Lung (tissue), 11 donors: ENCODE measurements at regions not wholly inside any gene's neighbourhood (a gene's known extent, or its start where the extent isn't known, plus 50 kb on each side); places are given as distances from the start of the nearest gene placed in this dataset.

ENCODE experiments used
- ATAC-seq: fragments of 200-7000 bp; cut with Tn5 transposase; one replicate; pipeline ENCODE4 v1.9.1; 2020; ENCODE audit warnings: moderate number of reproducible peaks; ENCODE audit not compliant: insufficient read depth, low FRiP score
- DNase-seq, 3 donors: peaks; one replicate each; pipeline ENCODE4 v3.0.0-alpha.2; 2013 to 2017
- H3K27ac ChIP-seq, 2 donors: one replicate each; pipeline ENCODE4 v1.5.1; 2013; ENCODE audit warnings: mild to moderate bottlenecking in 2 of 2, moderate library complexity in 2 of 2, control low read depth in 1 of 2, inconsistent platforms in 1 of 2, low read depth in 1 of 2, low read length in 1 of 2
- H3K27me3 ChIP-seq, 3 donors: one replicate each; pipeline ENCODE4 v1.5.1; 2013; ENCODE audit warnings: low read length in 2 of 3; ENCODE audit not compliant: control insufficient read depth in 3 of 3, insufficient read depth in 3 of 3
- H3K36me3 ChIP-seq, 4 donors: one replicate each; pipeline ENCODE4 v1.5.1; 2013; ENCODE audit warnings: low read length in 4 of 4, mild to moderate bottlenecking in 1 of 4, moderate library complexity in 1 of 4; ENCODE audit not compliant: control insufficient read depth in 4 of 4, insufficient read depth in 4 of 4
- H3K4me1 ChIP-seq, 5 donors: one replicate each; pipeline ENCODE4 v1.5.1; 2013; ENCODE audit warnings: low read length in 5 of 5, mild to moderate bottlenecking in 2 of 5, moderate library complexity in 1 of 5; ENCODE audit not compliant: control insufficient read depth in 5 of 5, insufficient read depth in 5 of 5
- H3K4me3 ChIP-seq: one replicate; pipeline ENCODE4 v1.5.1; 2013; ENCODE audit warnings: mild to moderate bottlenecking, control low read depth, moderate library complexity
- H3K9ac ChIP-seq, 2 donors: one replicate each; pipeline ENCODE4 v1.5.1; 2013; ENCODE audit warnings: low read length in 2 of 2, control low read depth in 1 of 2; ENCODE audit not compliant: insufficient read depth in 1 of 2
- H3K9me3 ChIP-seq, 4 donors: one replicate each; pipeline ENCODE4 v1.5.1; 2013; ENCODE audit warnings: low read length in 3 of 4, mild to moderate bottlenecking in 1 of 4, moderate library complexity in 1 of 4; ENCODE audit not compliant: control insufficient read depth in 4 of 4, insufficient read depth in 3 of 4
- WGBS, 2 donors: extraction: QIAGEN DNeasy Blood & Tissue Kit; methylation state at CpG; one replicate each; pipeline ENCODE4 v1.1.7; 2013; 5-methylcytosine and 5-hydroxymethylcytosine counted together
- TF ChIP-seq, protein P1 (sequence below): IDR thresholded peaks from 2 replicates; pipeline ENCODE4 v1.5.1; 2012; ENCODE audit warnings: mild to moderate bottlenecking; ENCODE audit errors: control extremely low read depth, extremely low read depth
- donor health status: control.
- donor health status: control.
- donor health status: Bipolar disorder and iron deficiency.
- donor health status: healthy.
- donor health status: DM: yes; HTN: yes; CAD: no.

DNA sequence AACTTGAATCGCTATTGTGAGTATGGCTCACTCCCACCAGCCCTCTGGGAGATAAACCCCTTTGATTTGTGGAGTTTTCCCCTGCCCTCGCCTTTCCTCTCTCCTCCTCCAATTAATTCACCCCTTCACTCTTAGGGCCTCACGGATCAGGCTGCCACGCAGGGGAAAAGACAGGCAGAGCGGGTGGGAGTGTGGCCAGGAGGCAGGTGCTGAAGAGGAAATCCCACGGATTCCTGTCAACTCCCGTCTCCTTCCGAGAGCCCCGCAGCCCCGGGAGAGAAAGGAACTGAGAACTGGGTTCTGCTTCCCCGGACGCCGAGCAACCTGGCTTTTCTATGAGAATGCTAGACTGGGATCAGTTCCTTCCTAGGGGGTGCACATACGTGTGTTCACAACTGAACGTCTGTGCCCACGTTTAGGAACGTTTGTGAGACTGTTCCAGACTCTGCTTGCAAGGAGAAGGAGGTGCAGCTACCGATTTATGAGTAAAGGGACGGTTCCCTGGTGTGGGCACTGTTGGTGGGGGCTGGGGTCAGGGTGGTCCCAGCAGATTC is 314.5 kb upstream of the TLE4 start:
- Histone ChIP-seq H3K9ac (peak overlapping the region in 1 of 2 donors; percentile 32), H3K9me3 (peaks cover 0 to 9% (median 0%) of the 10 kb centered on the region in 4 donors), H3K27me3 (peaks cover 9 to 18% (median 16%) of the 10 kb centered on the region in 3 donors), H3K36me3 (no peaks in the 10 kb centered on the region), H3K27ac (no peak overlapping the region), H3K4me1 (peaks cover 0 to 16% (median 4%) of the 10 kb centered on the region in 5 donors), H3K4me3 (no peak overlapping the region)
- 9 to 12% methylated on average over 19 of the region's 19 CpGs for WGBS, 2 donors
- TF ChIP-seq, protein P1, sequence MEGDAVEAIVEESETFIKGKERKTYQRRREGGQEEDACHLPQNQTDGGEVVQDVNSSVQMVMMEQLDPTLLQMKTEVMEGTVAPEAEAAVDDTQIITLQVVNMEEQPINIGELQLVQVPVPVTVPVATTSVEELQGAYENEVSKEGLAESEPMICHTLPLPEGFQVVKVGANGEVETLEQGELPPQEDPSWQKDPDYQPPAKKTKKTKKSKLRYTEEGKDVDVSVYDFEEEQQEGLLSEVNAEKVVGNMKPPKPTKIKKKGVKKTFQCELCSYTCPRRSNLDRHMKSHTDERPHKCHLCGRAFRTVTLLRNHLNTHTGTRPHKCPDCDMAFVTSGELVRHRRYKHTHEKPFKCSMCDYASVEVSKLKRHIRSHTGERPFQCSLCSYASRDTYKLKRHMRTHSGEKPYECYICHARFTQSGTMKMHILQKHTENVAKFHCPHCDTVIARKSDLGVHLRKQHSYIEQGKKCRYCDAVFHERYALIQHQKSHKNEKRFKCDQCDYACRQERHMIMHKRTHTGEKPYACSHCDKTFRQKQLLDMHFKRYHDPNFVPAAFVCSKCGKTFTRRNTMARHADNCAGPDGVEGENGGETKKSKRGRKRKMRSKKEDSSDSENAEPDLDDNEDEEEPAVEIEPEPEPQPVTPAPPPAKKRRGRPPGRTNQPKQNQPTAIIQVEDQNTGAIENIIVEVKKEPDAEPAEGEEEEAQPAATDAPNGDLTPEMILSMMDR, result no peak
- ATAC-seq (no peak), DNase-seq (peak; percentile 14 to 34 (median 22))

DNA sequence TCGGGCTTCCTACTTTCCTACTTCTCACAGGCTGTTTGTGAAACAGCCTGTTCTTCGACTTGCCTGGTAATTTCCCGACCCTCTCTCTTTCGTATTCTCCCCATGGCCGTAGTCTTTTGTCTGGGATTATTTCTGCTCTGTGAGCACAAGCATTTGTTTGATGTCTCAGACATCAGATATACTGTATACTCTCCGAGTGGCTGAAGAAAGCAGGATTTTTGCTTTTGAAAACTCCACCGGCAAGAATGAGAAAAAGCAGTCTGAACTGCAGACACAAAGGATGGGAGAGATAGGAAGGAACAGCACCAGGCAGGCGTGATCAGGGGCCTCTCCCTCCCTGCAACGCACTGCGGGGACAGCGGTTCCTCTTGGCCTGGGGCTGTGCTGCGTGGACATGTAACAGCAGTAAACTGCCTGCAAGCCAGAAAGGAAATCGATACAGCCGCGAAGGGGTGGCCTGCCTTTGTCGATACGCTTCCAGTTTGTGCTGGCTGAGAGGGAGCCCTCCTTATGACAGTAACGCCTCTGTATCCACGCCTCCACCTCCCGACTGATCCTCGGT is 313.9 kb upstream of the TLE4 start:
- no peak overlapping the region for H3K27ac ChIP-seq
- 52 to 65% methylated on average over 21 of the region's 21 CpGs for WGBS, 2 donors
- no peak overlapping the region for H3K4me3 ChIP-seq
- no peak overlapping the region for H3K9ac ChIP-seq
- H3K9me3 ChIP-seq, result peaks cover 0 to 9% (median 0%) of the 10 kb centered on the region in 4 donors
- peaks cover 0 to 16% (median 4%) of the 10 kb centered on the region in 5 donors for H3K4me1 ChIP-seq
- H3K27me3 ChIP-seq, result peaks cover 9 to 18% (median 16%) of the 10 kb centered on the region in 3 donors
- no peak for ATAC-seq
- DNase-seq, result peak in 1 of 3 donors; percentile 20
- H3K36me3 ChIP-seq, result no peaks in the 10 kb centered on the region
- TF ChIP-seq, protein P1, result no peak

DNA sequence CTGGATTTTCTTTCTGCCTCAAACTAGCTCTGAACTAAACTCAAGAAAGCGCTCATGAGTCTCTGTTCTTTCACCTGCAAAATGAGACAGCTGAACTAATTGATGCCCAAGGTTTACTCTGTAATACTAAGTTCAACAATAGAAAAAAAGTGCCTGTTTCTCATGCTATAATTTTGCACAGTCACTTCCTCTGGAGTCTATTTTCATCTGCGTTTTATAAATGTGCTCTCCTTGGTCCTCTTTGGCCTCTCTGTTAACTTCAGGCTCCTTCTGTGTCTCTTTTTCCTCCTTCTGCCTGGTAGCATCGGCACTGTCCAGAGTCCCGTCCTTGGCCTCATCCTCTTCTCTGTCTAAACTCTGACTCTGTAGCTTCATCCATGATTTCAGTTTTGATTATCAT is 311.9 kb upstream of the TLE4 start:
- 20 to 58% methylated on average over 4 of the region's 4 CpGs for WGBS, 2 donors
- H3K9ac ChIP-seq, result no peak overlapping the region
- TF ChIP-seq, protein P1, result no peak
- H3K27me3 ChIP-seq, result peaks cover 9 to 14% (median 12%) of the 10 kb centered on the region in 3 donors
- ATAC-seq (no peak), DNase-seq (no peak)
- H3K27ac ChIP-seq, result no peak overlapping the region
- H3K4me1 ChIP-seq, result peaks cover 0 to 16% (median 4%) of the 10 kb centered on the region in 5 donors
- no peak overlapping the region for H3K4me3 ChIP-seq
- peaks cover 0 to 9% (median 0%) of the 10 kb centered on the region in 4 donors for H3K9me3 ChIP-seq
- H3K36me3 ChIP-seq, result no peaks in the 10 kb centered on the region
